HG02981 (cell line): ENCODE measurements at regions not wholly inside any gene's neighbourhood (a gene's known extent, or its start where the extent isn't known, plus 50 kb on each side); places are given as distances from the start of the nearest gene placed in this dataset.

Experiments
- ATAC-seq: cut with Tn5 transposase; IDR thresholded peaks from one replicate; pipeline ENCODE4 v1.9.1; 2021; ENCODE audit warnings: mild to moderate bottlenecking, moderate library complexity; ENCODE audit not compliant: unreplicated experiment

DNA sequence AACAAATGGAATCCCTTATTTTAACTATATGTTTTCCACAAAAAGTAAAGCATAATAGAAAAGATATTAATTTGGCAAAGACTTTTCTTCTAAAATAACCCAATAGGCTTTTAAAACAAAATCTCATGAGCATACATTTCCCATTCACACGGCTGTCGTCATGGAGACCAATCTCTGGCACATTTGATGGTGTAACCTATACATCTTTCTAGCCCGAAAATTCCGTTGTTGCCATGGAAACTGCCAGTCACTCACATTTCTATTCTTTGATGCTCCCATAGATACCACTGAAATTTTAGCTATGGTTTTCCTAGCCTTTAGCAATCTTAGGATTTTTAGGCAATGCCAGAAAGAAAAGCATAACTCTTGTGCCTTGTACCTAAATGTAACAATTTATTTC, 262.9 kb upstream of the TRPM3 start:
- ATAC-seq: no peak

GRCh38 chr9:71383308-71383940, 262.0 kb upstream of the TRPM3 start:
- no peak for ATAC-seq

DNA sequence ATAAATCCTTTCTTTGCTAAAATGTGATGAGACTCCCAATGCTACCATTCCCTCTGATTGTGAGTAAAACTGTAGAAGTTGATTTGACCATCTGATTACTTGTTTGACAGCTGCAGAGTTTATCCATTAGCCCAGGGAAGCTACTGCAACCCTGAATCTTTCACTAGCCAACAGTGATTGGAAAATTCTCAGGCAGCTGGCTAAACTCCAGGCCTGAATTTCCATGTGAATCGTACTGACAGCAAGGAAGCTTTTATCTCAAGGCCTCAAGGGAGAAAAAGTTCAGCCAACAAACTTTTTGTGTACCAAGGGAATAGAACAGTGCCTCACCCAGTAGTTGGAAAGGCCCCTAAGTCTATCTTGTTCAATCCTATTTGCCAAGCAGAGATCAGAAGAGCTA, 246.7 kb upstream of the TRPM3 start:
- ATAC-seq: no peak

DNA sequence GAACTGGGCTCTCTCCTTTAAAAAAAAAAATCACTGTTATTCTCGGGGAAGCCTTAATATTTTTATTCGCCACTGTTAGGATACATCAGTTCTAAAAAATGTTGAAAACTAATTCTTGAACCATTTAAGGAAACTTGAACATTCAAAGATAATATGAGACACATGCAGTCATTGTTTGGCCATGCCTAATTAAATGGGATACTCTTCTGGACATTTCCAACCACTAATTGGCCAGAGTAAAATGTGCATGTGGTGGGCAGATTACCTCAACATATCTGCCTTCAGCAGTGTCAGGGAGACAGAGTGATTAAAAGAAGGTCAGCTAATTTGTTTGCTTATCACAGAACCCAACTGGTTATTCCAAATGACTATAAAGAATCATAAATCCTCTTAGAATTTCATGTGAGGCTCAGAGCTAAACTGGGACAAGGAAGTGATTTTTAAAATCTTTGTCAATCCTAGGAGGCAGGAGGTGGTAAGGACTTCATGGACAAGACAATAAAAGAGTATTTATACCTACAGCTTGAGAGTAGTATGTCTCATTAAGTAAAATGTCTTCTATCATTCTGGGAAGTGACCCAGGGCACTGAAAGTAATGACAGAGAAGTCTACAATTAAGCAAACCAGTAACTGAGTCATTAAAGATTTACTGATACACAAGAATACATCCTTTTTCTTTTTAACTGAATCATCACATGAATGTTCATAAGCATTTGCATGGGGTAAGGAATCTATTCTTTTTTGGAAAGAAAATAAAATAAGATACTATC, 242.9 kb upstream of the TRPM3 start:
- no peak for ATAC-seq

DNA sequence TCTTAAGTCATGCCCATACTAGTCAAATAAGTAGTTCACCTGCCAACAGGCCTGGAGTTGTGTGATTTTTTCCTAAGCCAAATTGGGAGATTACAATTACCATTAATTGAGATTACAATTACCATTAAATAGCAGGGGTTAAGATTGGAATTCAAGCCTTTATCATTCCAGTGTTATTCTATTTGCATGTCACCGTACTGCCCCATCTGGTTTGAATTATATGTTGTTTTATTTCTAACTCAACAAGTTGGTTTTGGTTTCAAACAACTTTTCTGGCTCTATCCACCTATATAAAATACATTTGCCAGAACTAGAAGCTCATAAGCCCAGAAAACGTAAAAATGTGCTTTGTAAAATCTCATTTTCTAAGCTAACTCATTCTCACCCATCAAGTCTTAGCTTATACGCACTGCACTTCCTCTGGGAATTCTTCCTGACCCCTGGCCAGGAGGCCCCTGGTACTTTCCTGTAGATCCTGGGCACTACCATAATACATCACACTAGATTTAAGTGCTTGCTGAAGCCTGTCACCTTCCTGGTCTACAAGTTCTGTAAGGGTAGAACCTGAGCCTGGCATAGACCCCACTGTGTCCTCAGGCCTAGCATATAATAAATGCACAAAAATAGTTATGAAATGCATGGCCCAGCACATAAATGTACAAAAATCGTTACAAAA, 242.0 kb upstream of the TRPM3 start:
- no peak for ATAC-seq

DNA sequence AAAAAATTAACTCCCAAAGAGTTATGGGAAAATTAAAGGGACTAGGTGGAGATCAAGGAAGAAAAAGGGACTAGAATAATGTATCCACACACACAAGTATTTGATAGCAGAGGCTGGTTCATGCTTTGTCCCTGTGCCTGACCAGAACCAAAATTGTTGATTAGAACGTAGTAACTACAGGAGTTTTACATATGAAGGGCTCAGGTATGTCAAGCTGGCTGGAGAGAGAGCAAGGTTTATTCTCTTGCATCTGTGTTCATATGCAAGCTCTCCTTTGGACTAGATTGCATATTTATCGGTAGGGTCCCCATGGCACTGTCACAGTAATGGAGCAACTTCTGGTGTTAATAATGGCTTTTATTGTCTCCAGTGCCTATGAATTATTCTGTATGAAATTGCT, 239.9 kb upstream of the TRPM3 start:
- ATAC-seq: no peak

- no peak for ATAC-seq
Observed at GRCh38 chr9:71357346-71357745, 235.9 kb upstream of the TRPM3 start.

- ATAC-seq: no peak
Observed at GRCh38 chr9:71355884-71356283, 234.5 kb upstream of the TRPM3 start.

DNA sequence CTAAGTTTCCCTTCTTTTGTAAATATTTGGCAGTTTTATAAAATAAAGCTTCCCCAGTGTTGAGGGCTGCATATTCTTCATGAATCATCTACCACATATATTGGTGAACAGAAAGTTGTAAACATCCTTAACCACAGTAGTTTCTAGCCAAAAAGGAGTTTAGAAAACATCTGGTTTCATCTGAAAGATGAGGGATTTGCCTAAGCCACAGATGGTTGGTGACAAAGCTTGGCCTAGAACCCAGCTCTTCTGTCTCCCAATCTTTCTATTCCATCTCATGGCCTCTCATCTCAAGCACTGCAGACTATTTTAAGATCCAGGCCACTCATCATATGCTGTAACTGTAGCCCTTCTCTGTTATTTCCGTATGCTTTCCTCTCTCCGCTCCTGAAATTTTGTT, 232.3 kb upstream of the TRPM3 start:
- ATAC-seq: no peak

- no peak for ATAC-seq
Observed at GRCh38 chr9:71352837-71353236, 231.4 kb upstream of the TRPM3 start.

DNA sequence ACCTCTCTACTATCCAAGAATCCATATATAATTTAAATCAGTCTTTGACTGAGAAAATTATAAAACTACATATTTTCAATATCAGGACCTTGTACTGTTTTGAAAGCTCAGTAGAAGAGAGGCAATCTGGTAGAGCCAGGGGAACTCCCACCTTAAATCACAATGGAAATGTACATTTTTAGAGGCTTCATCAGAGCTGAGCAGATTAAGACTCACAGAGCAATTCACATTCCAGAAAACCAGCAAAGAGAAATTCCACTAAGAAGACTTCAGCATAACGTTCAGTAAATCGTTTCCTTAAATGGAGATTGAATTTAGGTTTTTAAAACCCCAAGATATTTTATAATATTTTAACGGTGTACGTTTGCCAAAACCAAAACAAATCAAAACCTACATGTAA, 227.8 kb upstream of the TRPM3 start:
- no peak for ATAC-seq

DNA sequence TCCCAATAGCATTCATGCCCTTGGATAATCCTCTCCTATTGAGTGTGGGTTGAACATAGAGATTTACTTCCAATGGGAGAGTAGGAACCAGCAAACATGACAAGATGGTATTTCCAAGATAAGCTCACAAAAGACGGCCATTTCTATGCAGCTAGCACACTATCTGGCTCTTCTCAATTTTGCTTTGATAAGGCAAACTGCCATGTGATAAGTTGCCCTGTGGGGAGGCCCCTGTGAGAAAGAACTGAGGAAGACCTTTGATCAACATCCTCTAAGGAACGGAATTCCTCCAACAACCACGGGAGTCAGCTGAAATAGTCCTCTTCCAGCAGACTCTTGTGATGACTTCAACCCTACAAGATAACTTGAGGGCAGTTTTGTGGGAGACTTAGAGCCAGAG, 211.9 kb upstream of the TRPM3 start:
- no peak for ATAC-seq

DNA sequence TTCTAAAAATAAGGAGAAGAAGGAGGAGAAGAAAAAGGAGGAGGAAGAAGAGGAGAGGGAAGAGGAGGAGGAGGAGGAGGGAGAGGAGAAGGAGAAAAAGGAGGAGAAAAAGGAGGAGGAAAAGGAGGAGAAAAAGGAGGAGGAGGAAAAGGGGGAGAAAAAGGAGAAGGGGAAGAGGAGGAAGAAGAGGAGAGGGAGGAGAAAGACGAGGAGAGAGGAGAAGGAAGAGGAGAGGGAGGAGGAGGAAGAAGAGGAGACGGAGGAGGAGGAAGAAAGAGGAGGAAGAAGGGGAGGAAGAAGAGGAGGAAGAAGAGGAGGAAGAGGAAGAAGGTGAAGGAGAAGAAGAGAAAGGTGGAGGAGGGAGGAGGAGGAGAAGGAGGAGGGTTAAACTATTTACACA, 210.2 kb upstream of the TRPM3 start:
- no peak for ATAC-seq

DNA sequence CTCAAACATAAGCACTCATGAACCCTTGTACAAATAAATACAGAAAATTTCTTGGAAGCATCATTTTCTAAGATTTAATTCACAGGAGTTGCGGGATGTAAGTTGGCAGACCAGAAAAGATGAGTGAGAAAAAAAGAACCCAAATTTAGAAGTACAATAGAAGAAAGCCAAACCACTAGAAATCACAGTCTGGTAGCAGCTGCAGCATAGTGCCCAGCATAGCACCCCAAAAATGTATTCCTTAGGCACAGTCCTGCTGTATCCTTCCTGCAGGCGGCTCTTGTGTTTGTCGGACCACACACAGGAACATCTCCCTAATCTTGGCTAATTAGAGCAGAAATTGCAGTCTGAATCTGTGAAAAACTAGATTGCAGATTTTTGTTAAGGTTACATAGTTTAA, 208.5 kb upstream of the TRPM3 start:
- no peak for ATAC-seq

DNA sequence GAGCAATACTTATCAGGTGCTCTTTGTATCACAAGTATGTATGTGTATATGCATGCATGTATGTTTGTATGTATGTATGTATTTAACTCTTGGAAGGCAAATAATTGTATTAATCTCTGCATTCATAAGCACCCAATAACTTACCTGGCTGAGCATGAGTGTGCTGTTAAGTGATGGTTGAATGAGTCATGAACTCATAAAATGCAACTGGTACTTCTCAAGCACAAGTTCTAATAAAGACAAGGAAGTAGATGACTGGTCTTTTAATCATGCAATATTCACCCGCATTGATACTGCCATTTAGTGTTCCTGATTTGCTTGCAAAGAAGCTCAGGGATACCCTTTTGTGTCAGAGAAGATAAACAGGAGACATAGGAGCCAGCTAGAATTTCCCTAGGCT, 204.9 kb upstream of the TRPM3 start:
- no peak for ATAC-seq

- ATAC-seq: no peak
Observed at GRCh38 chr9:71323357-71323756, 201.9 kb upstream of the TRPM3 start.

DNA sequence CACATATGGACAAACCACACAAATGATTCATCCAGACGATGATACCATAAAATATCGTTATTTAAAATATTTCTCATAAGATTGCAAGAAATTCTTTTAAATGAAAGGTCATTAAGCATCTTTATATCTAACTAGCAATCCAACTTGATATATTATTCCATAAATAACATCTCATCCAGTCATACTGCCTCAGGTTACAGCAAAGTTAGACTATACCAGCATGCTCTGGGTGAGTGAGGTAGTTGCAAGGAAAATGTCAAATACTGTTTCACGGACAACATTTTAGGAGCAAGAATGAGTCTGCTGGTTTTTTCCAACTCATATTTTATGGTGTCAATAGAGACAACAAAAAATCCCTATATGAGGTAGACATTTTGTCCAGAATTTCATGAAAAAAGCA, 200.9 kb upstream of the TRPM3 start:
- no peak for ATAC-seq

GRCh38 chr9:71308454-71308853, 187.0 kb upstream of the TRPM3 start:
- ATAC-seq: peak; percentile 40

DNA sequence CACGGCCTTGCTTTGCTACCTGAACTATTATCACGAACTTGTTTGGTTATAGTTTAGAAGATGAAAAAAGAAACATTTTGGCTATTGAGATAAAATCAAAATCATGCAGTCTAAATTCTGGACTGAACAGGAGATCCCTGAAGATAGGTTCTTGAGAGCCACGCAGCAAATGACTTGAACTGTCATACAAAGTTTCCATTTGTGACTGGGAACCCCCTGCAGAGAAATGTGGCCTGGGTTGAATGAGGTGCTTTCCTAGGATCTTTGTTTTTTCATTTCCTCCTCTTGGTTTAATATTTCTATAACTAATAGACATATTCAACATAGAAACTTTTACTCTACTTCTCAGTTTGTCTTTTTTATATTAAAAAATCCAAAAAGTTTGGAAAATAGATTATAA, 184.7 kb upstream of the TRPM3 start:
- peak; percentile 76 for ATAC-seq

GRCh38 chr9:71303351-71303750, 181.9 kb upstream of the TRPM3 start:
- ATAC-seq: no peak

- peak; percentile 51 for ATAC-seq
Observed at GRCh38 chr9:71302776-71303175, 181.4 kb upstream of the TRPM3 start.

DNA sequence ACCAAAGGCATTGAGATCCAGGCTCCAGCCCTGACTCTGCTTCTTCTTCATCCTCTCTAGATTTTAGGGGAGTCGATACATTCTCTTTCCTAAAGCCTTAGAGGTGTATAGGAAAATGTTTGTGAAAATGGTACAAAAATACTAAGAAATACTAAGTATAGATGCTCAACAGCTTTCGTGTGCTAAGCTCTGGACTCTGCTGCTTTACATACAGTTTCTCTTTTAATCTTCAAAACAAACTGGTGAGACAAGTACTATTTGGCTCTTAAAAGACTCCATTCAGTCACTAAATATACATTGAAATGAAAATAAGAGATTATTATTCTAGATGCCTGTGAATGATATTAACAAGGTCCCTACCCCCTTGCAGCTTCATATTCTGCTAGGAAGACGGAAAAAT, 174.5 kb upstream of the TRPM3 start:
- no peak for ATAC-seq
